ENCODE measurements at regions not wholly inside any gene's neighbourhood (a gene's known extent, or its start where the extent isn't known, plus 50 kb on each side); places are given as distances from the start of the nearest gene placed in this dataset.

- TF ChIP-seq CTCF (IDR thresholded peaks at IDR 0.05; ENCODE audit: low read depth, low read length) (no peak), EZH2phosphoT487 (IDR thresholded peaks at IDR 0.05; ENCODE audit: low read depth) (no peak)
Observed at GRCh38 chr1:101161619-101162018, 75.2 kb upstream of the S1PR1 start.
